GM12878 (cell line): ENCODE measurements at regions not wholly inside any gene's neighbourhood (a gene's known extent, or its start where the extent isn't known, plus 50 kb on each side); places are given as distances from the start of the nearest gene placed in this dataset.

Experiments used
- ATAC-seq: fragments of 200-7000 bp; cut with Tn5 transposase; 3 replicates; pipeline ENCODE4 v1.9.1; 2020; ENCODE audit warnings: mild to moderate bottlenecking, moderate library complexity
- BruUV-seq: library from RNA; stranded (reverse); fragments of 400-500 nt; replicated peaks from 2 replicates; lab custom pipeline; 2021; lab: Mats Ljungman, UMichigan
- CTCF ChIA-PET: fragments of 300-600 bp; sonication (Branson Sonifier 250); formaldehyde crosslinking; extraction: SDS; loops from one replicate; lab custom pipeline; 2021; ENCODE audit warnings: inconsistent platforms; lab: Yijun Ruan, JAX
- POLR2A ChIA-PET: fragments of 350-600 bp; formaldehyde crosslinking; extraction: SDS; loops from one replicate; lab custom pipeline; 2021; ENCODE audit warnings: inconsistent platforms; lab: Charles Lee
- RAD21 ChIA-PET: fragments of 300-600 bp; sonication (Branson Sonifier 250); formaldehyde crosslinking; loops from one replicate; lab custom pipeline; 2023; ENCODE audit warnings: antibody characterized with exemption; ENCODE audit not compliant: unreplicated experiment; lab: Charles Lee
- SMC1A ChIA-PET: fragments of 300-600 bp; sonication (Branson Sonifier 250); formaldehyde crosslinking; loops from one replicate; lab custom pipeline; 2023; ENCODE audit not compliant: unreplicated experiment, uncharacterized antibody; lab: Charles Lee
- DNase-seq: peaks from one replicate; pipeline ENCODE4 v3.0.0-alpha.2; 2011; ENCODE audit warnings: low read depth, low spot score
- FAIRE-seq: peaks from 3 replicates; lab custom pipeline; 2011; peaks lifted over from hg19 to GRCh38; lab: Jason Lieb, UNC
- H2AFZ ChIP-seq: 2 replicates; pipeline ENCODE4 v1.6.0; 2011; ENCODE audit warnings: low read depth, low read length, control low read depth; ENCODE audit not compliant: control insufficient read depth
- H3K27ac ChIP-seq: 2 replicates; pipeline ENCODE4 v1.5.1; 2011; ENCODE audit warnings: control low read depth; ENCODE audit not compliant: control insufficient read depth, insufficient read depth
- H3K27me3 ChIP-seq, 2 experiments: replicated peaks in 1 of 2; 2 replicates each; pipeline versions ENCODE4 v1.6.0 to v1.6.1; 2011; ENCODE audit warnings: low read length in 1 of 2; ENCODE audit not compliant: control insufficient read depth in 2 of 2, insufficient read depth in 2 of 2
- H3K36me3 ChIP-seq, 2 experiments: 2 replicates each; pipeline ENCODE4 v1.5.1; 2011; ENCODE audit warnings: low read length in 1 of 2; ENCODE audit not compliant: control insufficient read depth in 2 of 2, insufficient read depth in 2 of 2
- H3K4me1 ChIP-seq: 2 replicates; pipeline ENCODE4 v1.6.1; 2011; ENCODE audit warnings: mild to moderate bottlenecking, low read length, moderate library complexity, mixed read lengths; ENCODE audit not compliant: control insufficient read depth, insufficient read depth
- H3K4me2 ChIP-seq: 2 replicates; pipeline ENCODE4 v1.6.0; 2011; ENCODE audit warnings: control low read depth; ENCODE audit not compliant: control insufficient read depth, insufficient read depth
- H3K4me3 ChIP-seq: fragments of 200-600 bp; sonication (generic); 2 replicates; pipeline ENCODE4 v1.5.1; 2016
- H3K79me2 ChIP-seq: 2 replicates; pipeline ENCODE4 v1.6.0; 2011; ENCODE audit warnings: low read length; ENCODE audit not compliant: control insufficient read depth, insufficient read depth
- H3K9ac ChIP-seq: 2 replicates; pipeline ENCODE4 v1.8.0; 2011; ENCODE audit warnings: low read length, control low read depth, mixed read lengths; ENCODE audit not compliant: control insufficient read depth, insufficient read depth
- H3K9me3 ChIP-seq: replicated peaks from 3 replicates; pipeline ENCODE4 v1.5.1; 2011; ENCODE audit warnings: mild to moderate bottlenecking, low read length; ENCODE audit not compliant: control insufficient read depth, insufficient read depth
- H4K20me1 ChIP-seq: 2 replicates; pipeline ENCODE4 v1.6.0; 2011; ENCODE audit not compliant: control insufficient read depth, insufficient read depth
- BRCA1 ChIP-seq: IDR thresholded peaks from 2 replicates; pipeline ENCODE4 v1.6.1; 2011; ENCODE audit warnings: low read depth, low read length, improper control_type of control experiment
- GABPA ChIP-seq: IDR thresholded peaks from 2 replicates; pipeline ENCODE4 v1.6.1; 2014; ENCODE audit warnings: antibody characterized with exemption, low read depth, mild to moderate bottlenecking, inconsistent platforms
- JUND ChIP-seq: IDR thresholded peaks from 2 replicates; pipeline ENCODE4 v1.6.1; 2012; ENCODE audit warnings: low read depth, mild to moderate bottlenecking, low read length, improper control_type of control experiment, moderate library complexity
- LARP7 ChIP-seq: fragments of 450-650 bp; IDR thresholded peaks from 2 replicates; pipeline ENCODE4 v1.6.1; 2017; ENCODE audit warnings: mild to moderate bottlenecking
- SIX5 ChIP-seq: IDR thresholded peaks from 2 replicates; pipeline ENCODE4 v1.6.1; 2011; ENCODE audit warnings: mild to moderate bottlenecking, low read depth, low read length, moderate library complexity; ENCODE audit not compliant: severe bottlenecking
- SMARCA5 ChIP-seq: fragments of 450-650 bp; IDR thresholded peaks from 2 replicates; pipeline ENCODE4 v1.6.1; 2017; ENCODE audit warnings: mild to moderate bottlenecking
- SMC3 ChIP-seq: IDR thresholded peaks from 2 replicates; pipeline ENCODE4 v1.6.1; 2011; ENCODE audit warnings: low read length, improper control_type of control experiment, borderline replicate concordance
- SUZ12 ChIP-seq: fragments of 200-600 bp; sonication (generic); IDR thresholded peaks from one replicate; pipeline ENCODE4 v1.6.1; 2018; ENCODE audit warnings: antibody characterized with exemption, mild to moderate bottlenecking; ENCODE audit not compliant: unreplicated experiment
- ZNF274 ChIP-seq: IDR thresholded peaks from one replicate; pipeline ENCODE4 v1.8.0; 2011; ENCODE audit not compliant: insufficient read length, insufficient read depth
- WGBS: methylation state at CpG from one replicate; pipeline ENCODE4 v1.1.6; 2016; ENCODE audit warnings: low lambda C conversion rate; ENCODE audit not compliant: insufficient replicate concordance, insufficient coverage; ENCODE audit errors: missing lambda C conversion rate; 5-methylcytosine and 5-hydroxymethylcytosine counted together
- in situ Hi-C: fragments of 300-500 bp; cut with MboI; formaldehyde crosslinking; loops from 9 replicates; pipeline ENCODE4 v1.14.3; 2018; ENCODE audit warnings: mixed read lengths
- intact Hi-C: fragments of 100-400 bp; cut with micrococcal nuclease; formaldehyde crosslinking; loops from one replicate; pipeline ENCODE4 v1.14.2; 2022; ENCODE audit not compliant: unreplicated experiment
- TF ChIP-seq, protein P1 (sequence below): fragments of 450-650 bp; IDR thresholded peaks from 2 replicates; pipeline ENCODE4 v1.6.1; 2017; ENCODE audit warnings: antibody characterized with exemption, mild to moderate bottlenecking, moderate library complexity
- TF ChIP-seq, protein P2 (sequence below): IDR thresholded peaks from 2 replicates; pipeline ENCODE4 v1.6.1; 2012; ENCODE audit warnings: mild to moderate bottlenecking, low read depth, low read length
- TF ChIP-seq, protein P3 (sequence below): fragments of 450-650 bp; IDR thresholded peaks from 2 replicates; pipeline ENCODE4 v1.6.1; 2017; ENCODE audit warnings: mild to moderate bottlenecking, moderate library complexity

DNA sequence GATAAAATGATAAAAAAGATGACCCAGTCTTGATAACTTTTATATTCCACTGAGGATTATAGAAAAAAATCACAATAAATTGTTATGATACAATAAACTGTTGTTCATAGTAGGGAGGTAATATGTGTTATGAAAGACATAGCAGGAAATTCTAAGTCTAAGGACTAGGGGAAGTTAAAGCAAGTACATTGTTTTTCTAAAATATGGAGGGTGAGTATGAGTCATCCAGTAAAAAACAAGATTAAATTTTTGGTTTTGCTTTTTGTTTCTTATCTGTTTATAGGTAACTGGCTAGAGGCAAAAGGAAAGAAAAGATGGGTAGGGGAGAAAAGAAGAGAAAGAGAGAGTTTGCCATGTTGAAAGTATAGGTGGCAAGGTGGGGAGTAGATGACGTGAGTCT lies 188.4 kb downstream of the POLR1F start (continued):
- TF ChIP-seq, protein P1, sequence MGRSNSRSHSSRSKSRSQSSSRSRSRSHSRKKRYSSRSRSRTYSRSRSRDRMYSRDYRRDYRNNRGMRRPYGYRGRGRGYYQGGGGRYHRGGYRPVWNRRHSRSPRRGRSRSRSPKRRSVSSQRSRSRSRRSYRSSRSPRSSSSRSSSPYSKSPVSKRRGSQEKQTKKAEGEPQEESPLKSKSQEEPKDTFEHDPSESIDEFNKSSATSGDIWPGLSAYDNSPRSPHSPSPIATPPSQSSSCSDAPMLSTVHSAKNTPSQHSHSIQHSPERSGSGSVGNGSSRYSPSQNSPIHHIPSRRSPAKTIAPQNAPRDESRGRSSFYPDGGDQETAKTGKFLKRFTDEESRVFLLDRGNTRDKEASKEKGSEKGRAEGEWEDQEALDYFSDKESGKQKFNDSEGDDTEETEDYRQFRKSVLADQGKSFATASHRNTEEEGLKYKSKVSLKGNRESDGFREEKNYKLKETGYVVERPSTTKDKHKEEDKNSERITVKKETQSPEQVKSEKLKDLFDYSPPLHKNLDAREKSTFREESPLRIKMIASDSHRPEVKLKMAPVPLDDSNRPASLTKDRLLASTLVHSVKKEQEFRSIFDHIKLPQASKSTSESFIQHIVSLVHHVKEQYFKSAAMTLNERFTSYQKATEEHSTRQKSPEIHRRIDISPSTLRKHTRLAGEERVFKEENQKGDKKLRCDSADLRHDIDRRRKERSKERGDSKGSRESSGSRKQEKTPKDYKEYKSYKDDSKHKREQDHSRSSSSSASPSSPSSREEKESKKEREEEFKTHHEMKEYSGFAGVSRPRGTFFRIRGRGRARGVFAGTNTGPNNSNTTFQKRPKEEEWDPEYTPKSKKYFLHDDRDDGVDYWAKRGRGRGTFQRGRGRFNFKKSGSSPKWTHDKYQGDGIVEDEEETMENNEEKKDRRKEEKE, result no peak
- no peak for TF ChIP-seq LARP7
- no peak for TF ChIP-seq BRCA1
- TF ChIP-seq, all 136 proteins: peak for 0

DNA sequence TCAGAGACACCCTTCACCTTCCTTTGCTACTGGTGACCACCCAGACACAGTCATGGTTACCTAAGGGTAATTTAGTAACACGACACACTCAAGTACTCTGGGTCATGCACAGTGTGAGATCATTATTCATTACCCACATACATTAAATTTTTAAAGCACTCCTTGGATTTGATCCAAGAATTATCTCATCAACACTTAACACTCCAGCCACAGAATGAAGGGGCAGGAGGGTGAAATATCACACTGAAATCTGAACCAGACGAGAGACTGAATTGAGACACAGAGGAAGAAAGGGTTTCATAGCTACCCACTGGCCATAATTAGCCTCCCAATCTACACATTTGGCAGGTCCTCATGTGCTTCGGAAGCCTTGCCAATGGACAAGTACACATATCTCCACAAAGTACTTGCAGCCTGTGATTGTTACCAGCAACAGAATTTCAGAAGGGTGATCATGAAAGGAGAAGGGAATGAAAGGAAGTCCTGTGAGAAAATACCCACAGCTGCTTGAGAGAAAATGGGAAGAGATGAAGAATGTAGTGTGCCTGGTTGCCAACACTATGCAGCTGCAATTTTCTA lies 189.3 kb downstream of the POLR1F start:
- H3K9me3 ChIP-seq, result no peaks in the 10 kb centered on the region
- no peak overlapping the region for H3K4me2 ChIP-seq
- no peaks in the 10 kb centered on the region for H3K27me3 ChIP-seq
- in situ Hi-C loops (no loop called here), intact Hi-C loops (no loop called here)
- no TSS peak for BruUV-seq
- ChIA-PET POLR2A (no interaction called here), RAD21 (no interaction called here), SMC1A (no interaction called here), CTCF (no interaction called here)
- H4K20me1 ChIP-seq, result no peaks in the 10 kb centered on the region
- TF ChIP-seq, protein P2, sequence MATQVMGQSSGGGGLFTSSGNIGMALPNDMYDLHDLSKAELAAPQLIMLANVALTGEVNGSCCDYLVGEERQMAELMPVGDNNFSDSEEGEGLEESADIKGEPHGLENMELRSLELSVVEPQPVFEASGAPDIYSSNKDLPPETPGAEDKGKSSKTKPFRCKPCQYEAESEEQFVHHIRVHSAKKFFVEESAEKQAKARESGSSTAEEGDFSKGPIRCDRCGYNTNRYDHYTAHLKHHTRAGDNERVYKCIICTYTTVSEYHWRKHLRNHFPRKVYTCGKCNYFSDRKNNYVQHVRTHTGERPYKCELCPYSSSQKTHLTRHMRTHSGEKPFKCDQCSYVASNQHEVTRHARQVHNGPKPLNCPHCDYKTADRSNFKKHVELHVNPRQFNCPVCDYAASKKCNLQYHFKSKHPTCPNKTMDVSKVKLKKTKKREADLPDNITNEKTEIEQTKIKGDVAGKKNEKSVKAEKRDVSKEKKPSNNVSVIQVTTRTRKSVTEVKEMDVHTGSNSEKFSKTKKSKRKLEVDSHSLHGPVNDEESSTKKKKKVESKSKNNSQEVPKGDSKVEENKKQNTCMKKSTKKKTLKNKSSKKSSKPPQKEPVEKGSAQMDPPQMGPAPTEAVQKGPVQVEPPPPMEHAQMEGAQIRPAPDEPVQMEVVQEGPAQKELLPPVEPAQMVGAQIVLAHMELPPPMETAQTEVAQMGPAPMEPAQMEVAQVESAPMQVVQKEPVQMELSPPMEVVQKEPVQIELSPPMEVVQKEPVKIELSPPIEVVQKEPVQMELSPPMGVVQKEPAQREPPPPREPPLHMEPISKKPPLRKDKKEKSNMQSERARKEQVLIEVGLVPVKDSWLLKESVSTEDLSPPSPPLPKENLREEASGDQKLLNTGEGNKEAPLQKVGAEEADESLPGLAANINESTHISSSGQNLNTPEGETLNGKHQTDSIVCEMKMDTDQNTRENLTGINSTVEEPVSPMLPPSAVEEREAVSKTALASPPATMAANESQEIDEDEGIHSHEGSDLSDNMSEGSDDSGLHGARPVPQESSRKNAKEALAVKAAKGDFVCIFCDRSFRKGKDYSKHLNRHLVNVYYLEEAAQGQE, result no peak
- TF ChIP-seq SIX5, result no peak
- TF ChIP-seq, protein P3, sequence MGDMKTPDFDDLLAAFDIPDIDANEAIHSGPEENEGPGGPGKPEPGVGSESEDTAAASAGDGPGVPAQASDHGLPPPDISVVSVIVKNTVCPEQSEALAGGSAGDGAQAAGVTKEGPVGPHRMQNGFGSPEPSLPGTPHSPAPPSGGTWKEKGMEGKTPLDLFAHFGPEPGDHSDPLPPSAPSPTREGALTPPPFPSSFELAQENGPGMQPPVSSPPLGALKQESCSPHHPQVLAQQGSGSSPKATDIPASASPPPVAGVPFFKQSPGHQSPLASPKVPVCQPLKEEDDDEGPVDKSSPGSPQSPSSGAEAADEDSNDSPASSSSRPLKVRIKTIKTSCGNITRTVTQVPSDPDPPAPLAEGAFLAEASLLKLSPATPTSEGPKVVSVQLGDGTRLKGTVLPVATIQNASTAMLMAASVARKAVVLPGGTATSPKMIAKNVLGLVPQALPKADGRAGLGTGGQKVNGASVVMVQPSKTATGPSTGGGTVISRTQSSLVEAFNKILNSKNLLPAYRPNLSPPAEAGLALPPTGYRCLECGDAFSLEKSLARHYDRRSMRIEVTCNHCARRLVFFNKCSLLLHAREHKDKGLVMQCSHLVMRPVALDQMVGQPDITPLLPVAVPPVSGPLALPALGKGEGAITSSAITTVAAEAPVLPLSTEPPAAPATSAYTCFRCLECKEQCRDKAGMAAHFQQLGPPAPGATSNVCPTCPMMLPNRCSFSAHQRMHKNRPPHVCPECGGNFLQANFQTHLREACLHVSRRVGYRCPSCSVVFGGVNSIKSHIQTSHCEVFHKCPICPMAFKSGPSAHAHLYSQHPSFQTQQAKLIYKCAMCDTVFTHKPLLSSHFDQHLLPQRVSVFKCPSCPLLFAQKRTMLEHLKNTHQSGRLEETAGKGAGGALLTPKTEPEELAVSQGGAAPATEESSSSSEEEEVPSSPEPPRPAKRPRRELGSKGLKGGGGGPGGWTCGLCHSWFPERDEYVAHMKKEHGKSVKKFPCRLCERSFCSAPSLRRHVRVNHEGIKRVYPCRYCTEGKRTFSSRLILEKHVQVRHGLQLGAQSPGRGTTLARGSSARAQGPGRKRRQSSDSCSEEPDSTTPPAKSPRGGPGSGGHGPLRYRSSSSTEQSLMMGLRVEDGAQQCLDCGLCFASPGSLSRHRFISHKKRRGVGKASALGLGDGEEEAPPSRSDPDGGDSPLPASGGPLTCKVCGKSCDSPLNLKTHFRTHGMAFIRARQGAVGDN, result no peak
- no peak for TF ChIP-seq BRCA1
- no peak for TF ChIP-seq GABPA
- no peak for TF ChIP-seq SMARCA5
- no peak for TF ChIP-seq JUND
- TF ChIP-seq SMC3, result no peak
- TF ChIP-seq SUZ12, result no peak
- TF ChIP-seq ZNF274, result no peak
- 12% methylated on average over 3 of the region's 3 CpGs for WGBS
- ATAC-seq (no peak), FAIRE-seq (no peak), DNase-seq (no peak)
- H3K9ac ChIP-seq, result no peak overlapping the region
- no peaks in the 10 kb centered on the region for H3K36me3 ChIP-seq
- no peak overlapping the region for H2AFZ ChIP-seq
- H3K4me3 ChIP-seq, result no peak overlapping the region
- no peaks in the 10 kb centered on the region for H3K79me2 ChIP-seq
- H3K27ac ChIP-seq, result no peak overlapping the region
- H3K4me1 ChIP-seq, result no peaks in the 10 kb centered on the region
